Stomach (tissue), 8 donors: ENCODE measurements at regions not wholly inside any gene's neighbourhood (a gene's known extent, or its start where the extent isn't known, plus 50 kb on each side); places are given as distances from the start of the nearest gene placed in this dataset.

Source experiments
- DNase-seq, 2 donors: peaks; one replicate each; pipeline versions ENCODE4 v3.0.0 to v3.0.0-alpha.2; 2013 to 2019
- H3K27ac ChIP-seq, 5 donors: fragments of 200-600 bp in 4 of 5; sonication (generic) in 4 of 5; one replicate each; pipeline ENCODE4 v1.5.1; 2013 to 2019; ENCODE audit warnings: mild to moderate bottlenecking in 1 of 5, moderate library complexity in 1 of 5
- H3K27me3 ChIP-seq, 3 donors: fragments of 200-600 bp; sonication (generic); one replicate each; pipeline ENCODE4 v1.5.1; 2017 to 2019; ENCODE audit warnings: mixed run types in 1 of 3
- H3K36me3 ChIP-seq, 4 donors: fragments of 200-600 bp; sonication (generic); 1 replicate in 3 of 4; 2 replicates in 1 of 4; pipeline ENCODE4 v1.5.1; 2016 to 2019
- H3K4me1 ChIP-seq, 4 donors: fragments of 200-600 bp; sonication (generic); one replicate each; pipeline ENCODE4 v1.5.1; 2016 to 2019
- H3K4me3 ChIP-seq, 4 donors: fragments of 200-600 bp; sonication (generic) in 3 of 4; one replicate each; pipeline ENCODE4 v1.5.1; 2016 to 2019; ENCODE audit warnings: mild to moderate bottlenecking in 1 of 4
- H3K9me3 ChIP-seq, 4 donors: fragments of 200-600 bp; sonication (generic); one replicate each; pipeline ENCODE4 v1.5.1; 2016 to 2019
- EP300 ChIP-seq: sonication (generic); formaldehyde crosslinking; IDR thresholded peaks from one replicate; pipeline ENCODE4 v1.6.1; 2017; ENCODE audit warnings: antibody characterized with exemption
- POLR2A ChIP-seq, 4 donors: fragments of 450-650 bp; IDR thresholded peaks; one replicate each; pipeline ENCODE4 v1.6.1; 2016; ENCODE audit warnings: antibody characterized with exemption in 4 of 4, control low read depth in 2 of 4, mild to moderate bottlenecking in 1 of 4, moderate library complexity in 1 of 4
- POLR2AphosphoS5 ChIP-seq, 3 donors: sonication (generic); formaldehyde crosslinking; IDR thresholded peaks; one replicate each; pipeline ENCODE4 v1.6.1; 2016; ENCODE audit warnings: antibody characterized with exemption in 3 of 3
- WGBS, 5 donors: extraction: QIAGEN DNeasy Blood & Tissue Kit in 3 of 5; methylation state at CpG; one replicate each; pipeline versions ENCODE4 v1.1.5 to v1.1.7; 2013 to 2018; 5-methylcytosine and 5-hydroxymethylcytosine counted together
- intact Hi-C: fragments of 100-400 bp; cut with DNase I; formaldehyde crosslinking; loops from one replicate; pipeline ENCODE4 v1.15.1; 2023; ENCODE audit warnings: low total_unique reads
- TF ChIP-seq, protein P1 (sequence below), 7 experiments: fragments of 450-650 bp in 4 of 7; fragments of 200-600 bp in 3 of 7; sonication (generic) in 3 of 7; IDR thresholded peaks; one replicate each; pipeline ENCODE4 v1.5.1; 2016 to 2019; ENCODE audit warnings: antibody characterized with exemption in 7 of 7, control low read depth in 2 of 7, mild to moderate bottlenecking in 1 of 7
- donor health status: healthy with polysubstance abuse.
- donor health status: Bipolar disorder and iron deficiency.
- donor health status: healthy.

DNA sequence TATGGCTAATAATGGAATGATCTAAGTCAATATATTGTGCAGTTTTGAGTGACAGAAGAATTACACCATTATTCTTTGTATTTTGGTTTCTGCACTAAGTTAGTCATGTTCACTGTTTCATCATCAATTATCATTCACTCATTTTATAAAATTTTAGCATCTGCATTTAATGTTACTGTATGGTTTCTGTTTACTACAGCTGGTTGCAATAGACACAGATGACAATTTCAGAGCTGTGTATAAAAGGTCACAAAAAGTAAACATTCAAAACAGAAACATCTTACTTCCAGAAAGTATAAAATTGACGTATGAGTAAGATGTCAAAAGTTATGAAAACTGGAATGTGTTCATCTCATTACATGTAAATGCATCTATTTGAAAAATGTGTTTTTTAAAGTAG is 111.1 kb upstream of the GBE1 start:
- Histone ChIP-seq H3K4me1 (no peaks in the 10 kb centered on the region), H3K27ac (no peak overlapping the region), H3K4me3 (no peak overlapping the region), H3K9me3 (no peaks in the 10 kb centered on the region), H3K36me3 (no peaks in the 10 kb centered on the region), H3K27me3 (no peaks in the 10 kb centered on the region)
- DNase-seq = no peak
- WGBS, 5 donors = 57 to 70% (median 61%) methylated on average over 1 of the region's 1 CpG
- intact Hi-C loops = no loop called here
- TF ChIP-seq POLR2A (IDR thresholded peaks at IDR 0.05) = no peak
- no peak for TF ChIP-seq EP300
- no peak for TF ChIP-seq POLR2AphosphoS5 (IDR thresholded peaks at IDR 0.05)
- TF ChIP-seq, protein P1, sequence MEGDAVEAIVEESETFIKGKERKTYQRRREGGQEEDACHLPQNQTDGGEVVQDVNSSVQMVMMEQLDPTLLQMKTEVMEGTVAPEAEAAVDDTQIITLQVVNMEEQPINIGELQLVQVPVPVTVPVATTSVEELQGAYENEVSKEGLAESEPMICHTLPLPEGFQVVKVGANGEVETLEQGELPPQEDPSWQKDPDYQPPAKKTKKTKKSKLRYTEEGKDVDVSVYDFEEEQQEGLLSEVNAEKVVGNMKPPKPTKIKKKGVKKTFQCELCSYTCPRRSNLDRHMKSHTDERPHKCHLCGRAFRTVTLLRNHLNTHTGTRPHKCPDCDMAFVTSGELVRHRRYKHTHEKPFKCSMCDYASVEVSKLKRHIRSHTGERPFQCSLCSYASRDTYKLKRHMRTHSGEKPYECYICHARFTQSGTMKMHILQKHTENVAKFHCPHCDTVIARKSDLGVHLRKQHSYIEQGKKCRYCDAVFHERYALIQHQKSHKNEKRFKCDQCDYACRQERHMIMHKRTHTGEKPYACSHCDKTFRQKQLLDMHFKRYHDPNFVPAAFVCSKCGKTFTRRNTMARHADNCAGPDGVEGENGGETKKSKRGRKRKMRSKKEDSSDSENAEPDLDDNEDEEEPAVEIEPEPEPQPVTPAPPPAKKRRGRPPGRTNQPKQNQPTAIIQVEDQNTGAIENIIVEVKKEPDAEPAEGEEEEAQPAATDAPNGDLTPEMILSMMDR (IDR thresholded peaks at IDR 0.05) = no peak

DNA sequence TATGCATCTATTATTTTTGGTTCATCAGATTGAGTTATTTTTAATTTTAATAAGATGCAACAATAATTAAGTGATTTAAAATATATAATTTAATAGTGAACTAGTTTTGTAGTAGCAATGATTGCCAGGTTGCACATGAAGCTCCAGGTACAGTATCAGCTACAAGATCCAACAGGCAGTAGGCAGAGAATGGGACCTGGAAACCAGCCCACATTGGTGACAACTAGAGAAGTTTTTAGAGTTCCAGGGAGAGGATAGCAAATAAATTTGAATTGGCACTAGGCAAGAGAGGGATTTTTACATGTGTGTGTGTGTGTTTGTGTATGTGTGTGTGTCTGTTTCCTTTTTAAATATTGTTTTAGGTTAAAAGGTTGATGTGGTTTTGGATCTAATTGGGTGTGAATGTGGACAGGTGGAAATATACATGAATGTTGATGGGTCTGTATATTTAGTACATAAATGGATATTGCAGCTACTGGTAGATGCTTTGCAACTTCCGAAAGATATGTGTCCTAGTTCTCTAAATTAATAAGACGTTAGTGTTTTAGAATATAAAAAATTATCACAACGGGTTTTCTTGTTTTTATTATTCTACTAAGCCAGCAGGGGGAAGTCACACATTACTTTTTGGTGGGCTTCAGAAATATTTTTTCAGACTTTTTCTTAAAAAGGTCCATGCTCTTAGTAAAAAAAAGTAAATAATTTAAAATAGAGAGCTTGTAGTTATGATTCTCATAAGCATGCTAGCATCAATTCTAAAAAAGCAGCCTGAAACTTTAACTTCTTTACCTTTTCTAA is 110.1 kb upstream of the GBE1 start:
- H3K27me3 ChIP-seq = no peaks in the 10 kb centered on the region
- peak in 1 of 2 donors; percentile 23 for DNase-seq
- H3K4me1 ChIP-seq = no peaks in the 10 kb centered on the region
- H3K27ac ChIP-seq = no peak overlapping the region
- no peaks in the 10 kb centered on the region for H3K36me3 ChIP-seq
- no peak for TF ChIP-seq POLR2AphosphoS5 (IDR thresholded peaks at IDR 0.05)
- no peak for TF ChIP-seq POLR2A (IDR thresholded peaks at IDR 0.05)
- no peak for TF ChIP-seq EP300
- TF ChIP-seq, protein P1 (IDR thresholded peaks at IDR 0.05) = no peak
- H3K9me3 ChIP-seq = no peaks in the 10 kb centered on the region
- intact Hi-C loops = no loop called here
- H3K4me3 ChIP-seq = no peak overlapping the region
- WGBS, 5 donors = 44 to 57% (median 53%) methylated on average over 3 of the region's 3 CpGs

DNA sequence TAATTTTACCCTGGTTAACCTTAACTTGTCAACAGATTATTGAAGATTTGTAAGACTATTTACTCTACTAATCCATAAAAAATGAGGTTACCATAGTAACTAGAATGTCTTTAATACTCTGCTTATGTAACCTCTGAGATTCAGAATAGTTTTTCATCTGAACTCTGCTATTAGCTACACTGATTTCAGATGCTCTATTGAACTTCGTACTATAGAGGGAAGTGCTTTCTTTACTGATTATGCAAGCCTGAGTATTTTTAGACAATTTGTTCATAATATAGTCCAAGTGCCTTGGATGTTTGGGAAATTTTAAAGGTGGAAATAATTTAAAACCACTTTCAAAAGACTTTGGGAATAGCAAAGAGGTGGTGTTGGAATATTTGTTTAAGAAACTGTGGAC is 107.9 kb upstream of the GBE1 start:
- H3K36me3 ChIP-seq = no peaks in the 10 kb centered on the region
- no peak overlapping the region for H3K27ac ChIP-seq
- H3K4me3 ChIP-seq = no peak overlapping the region
- intact Hi-C loops = no loop called here
- H3K27me3 ChIP-seq = no peaks in the 10 kb centered on the region
- H3K4me1 ChIP-seq = peaks cover 0 to 5% (median 0%) of the 10 kb centered on the region in 4 donors
- whole genome bisulfite sequencing, 5 donors = 20 to 33% (median 28%) methylated on average over 1 of the region's 1 CpG
- no peak for DNase-seq
- H3K9me3 ChIP-seq = no peaks in the 10 kb centered on the region
- TF ChIP-seq POLR2AphosphoS5 (IDR thresholded peaks at IDR 0.05) = no peak
- TF ChIP-seq, protein P1 (IDR thresholded peaks at IDR 0.05) = no peak
- TF ChIP-seq EP300 = no peak
- TF ChIP-seq POLR2A (IDR thresholded peaks at IDR 0.05) = no peak

DNA sequence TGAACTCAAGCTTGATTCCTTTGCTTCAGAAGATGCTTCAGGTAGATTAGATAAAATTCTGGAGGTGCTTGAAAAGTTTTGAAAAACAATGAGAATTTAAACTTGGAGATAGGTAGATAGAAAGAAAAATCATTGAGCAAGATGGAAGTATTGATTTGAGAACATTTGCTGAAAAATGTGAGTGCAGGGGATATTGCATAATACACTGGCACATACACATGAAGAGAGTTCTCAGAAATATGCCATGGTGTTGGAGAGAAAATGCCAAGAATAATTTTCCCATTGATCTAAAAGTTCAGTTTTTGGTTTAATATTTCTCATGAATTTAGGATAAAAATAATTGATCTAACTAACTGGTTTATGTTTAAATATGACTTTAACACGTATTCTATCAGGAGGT is 107.2 kb upstream of the GBE1 start:
- H3K4me3 ChIP-seq = no peak overlapping the region
- peaks cover 0 to 9% (median 0%) of the 10 kb centered on the region in 4 donors for H3K4me1 ChIP-seq
- no peak for TF ChIP-seq EP300
- no peak for TF ChIP-seq POLR2A (IDR thresholded peaks at IDR 0.05)
- TF ChIP-seq, protein P1 (IDR thresholded peaks at IDR 0.05) = no peak
- no peak for TF ChIP-seq POLR2AphosphoS5 (IDR thresholded peaks at IDR 0.05)
- H3K27me3 ChIP-seq = no peaks in the 10 kb centered on the region
- DNase-seq = no peak
- no peak overlapping the region for H3K27ac ChIP-seq
- 72 to 91% (median 74%) methylated on average over 1 of the region's 1 CpG for whole genome bisulfite sequencing, 5 donors
- H3K9me3 ChIP-seq = no peaks in the 10 kb centered on the region
- H3K36me3 ChIP-seq = no peaks in the 10 kb centered on the region
- intact Hi-C loops = no loop called here
